ENCODE measurements at regions not wholly inside any gene's neighbourhood (a gene's known extent, or its start where the extent isn't known, plus 50 kb on each side); places are given as distances from the start of the nearest gene placed in this dataset.
"Not testable (repeated sequence)": the region's sequence is repeated elsewhere in the genome, so short reads cannot be mapped to it uniquely, and the experiment has no call there.

DNA sequence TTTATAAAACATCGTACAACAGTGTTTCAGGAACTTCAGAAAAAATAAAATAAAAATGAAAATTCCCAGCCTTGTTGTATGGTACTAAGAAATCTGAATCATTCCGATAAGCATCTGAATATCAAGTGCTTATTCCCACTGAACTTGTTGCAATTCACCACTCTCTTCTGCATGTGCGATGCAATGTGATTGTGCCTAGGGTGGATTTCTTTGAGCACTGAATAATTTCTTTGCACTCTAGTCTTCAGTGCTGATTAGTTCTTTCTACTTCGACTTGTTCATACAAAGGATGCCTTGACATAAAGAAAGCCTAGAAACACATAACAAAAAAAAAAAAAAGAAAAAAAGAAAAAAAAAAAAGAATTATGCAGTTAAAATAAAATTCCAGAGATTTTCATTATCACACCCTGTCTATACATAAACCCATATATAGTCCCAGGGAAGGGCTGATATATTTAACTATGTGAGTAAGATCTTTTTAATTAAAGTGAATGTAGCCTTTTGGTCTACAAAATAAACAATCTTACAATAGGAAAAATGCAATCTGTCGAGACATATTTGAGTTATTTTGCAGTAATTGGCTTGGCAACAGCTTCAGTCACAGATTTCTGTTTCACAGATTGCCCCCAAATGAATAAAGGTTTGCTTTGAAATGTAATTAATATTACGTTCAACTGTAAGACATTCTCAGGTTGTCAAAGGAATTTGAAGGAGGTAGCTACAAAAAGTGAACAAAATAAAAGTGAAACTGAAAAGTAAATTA, 1118.9 kb upstream of the CELF2 start:
- DNase-seq: no peak

DNA sequence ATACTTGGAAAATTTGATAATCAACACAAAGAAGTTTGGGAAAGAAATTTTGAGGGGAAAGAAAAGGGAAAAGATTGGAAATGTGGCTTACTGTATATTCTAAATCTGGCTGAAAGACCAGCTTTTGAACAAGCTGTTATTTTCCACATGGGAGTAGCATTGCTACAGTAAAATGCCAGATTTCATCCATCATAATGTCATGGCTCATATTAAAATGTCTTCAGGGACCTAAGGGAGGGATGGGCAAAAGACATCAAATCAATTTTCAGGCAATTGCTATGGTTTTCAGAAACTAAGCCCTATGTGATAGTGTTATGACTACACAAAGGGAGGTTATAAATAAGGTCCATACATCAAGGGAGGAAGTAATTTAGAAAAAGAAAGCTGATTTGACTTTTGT, 1116.9 kb upstream of the CELF2 start:
- DNase-seq: no peak

DNA sequence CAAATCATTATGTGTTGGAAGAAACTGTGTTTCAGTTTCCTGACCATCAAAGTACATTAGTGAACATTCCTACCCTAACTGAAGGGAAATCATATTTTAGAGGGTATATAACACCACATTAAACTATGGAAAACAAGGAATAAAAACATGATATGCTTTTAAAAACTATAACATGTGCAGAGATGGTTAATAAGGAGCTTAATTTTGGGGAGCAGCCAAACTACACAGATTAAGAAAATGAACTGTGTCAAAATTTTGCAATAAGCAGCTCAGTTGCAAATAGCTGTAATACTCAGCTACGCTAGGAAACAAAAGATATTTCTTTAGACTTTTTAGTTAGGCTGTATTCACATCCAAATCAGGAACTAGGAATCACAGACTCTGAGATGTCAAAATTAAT, 1115.7 kb upstream of the CELF2 start:
- no peak for DNase-seq

DNA sequence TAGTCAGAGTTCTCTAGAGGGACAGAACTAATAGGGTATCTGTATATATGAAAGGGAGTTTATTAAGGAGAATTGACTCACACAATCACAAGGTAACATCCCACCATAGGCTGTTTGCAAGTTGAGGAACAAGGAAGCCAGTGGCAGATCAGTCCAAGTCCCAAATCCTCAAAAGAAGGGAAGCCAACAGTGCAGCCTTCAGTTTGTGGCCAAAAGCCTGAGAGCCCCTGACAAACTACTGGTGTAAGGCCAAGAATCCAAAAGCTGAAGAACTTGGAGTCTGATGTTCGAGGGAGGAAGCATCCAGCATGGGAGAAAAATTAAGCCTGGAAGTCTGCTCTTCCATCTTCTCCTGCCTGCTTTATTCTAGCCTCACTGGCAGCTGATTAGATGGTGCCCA, 1107.2 kb upstream of the CELF2 start:
- DNase-seq: no peak

DNA sequence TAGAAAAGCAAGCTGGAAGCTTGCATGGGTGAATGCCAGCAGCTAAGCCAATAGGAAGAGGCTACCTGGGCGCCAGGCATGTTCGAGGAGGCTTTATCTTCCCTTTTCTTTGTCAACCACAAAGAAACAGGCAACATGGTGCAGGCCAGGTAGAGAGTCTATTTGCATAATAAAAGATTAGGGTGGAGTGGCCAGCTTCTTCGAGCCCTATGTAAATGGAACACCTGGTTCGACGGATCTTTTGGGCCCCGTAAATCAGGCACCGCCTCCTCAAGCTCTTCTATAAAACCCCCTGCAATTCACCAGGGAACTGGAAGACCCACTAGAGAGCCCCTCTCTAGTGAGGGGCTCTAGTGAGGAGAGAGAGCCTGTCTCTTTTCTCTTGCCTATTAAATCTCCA, 1106.2 kb upstream of the CELF2 start:
- DNase-seq: no peak

DNA sequence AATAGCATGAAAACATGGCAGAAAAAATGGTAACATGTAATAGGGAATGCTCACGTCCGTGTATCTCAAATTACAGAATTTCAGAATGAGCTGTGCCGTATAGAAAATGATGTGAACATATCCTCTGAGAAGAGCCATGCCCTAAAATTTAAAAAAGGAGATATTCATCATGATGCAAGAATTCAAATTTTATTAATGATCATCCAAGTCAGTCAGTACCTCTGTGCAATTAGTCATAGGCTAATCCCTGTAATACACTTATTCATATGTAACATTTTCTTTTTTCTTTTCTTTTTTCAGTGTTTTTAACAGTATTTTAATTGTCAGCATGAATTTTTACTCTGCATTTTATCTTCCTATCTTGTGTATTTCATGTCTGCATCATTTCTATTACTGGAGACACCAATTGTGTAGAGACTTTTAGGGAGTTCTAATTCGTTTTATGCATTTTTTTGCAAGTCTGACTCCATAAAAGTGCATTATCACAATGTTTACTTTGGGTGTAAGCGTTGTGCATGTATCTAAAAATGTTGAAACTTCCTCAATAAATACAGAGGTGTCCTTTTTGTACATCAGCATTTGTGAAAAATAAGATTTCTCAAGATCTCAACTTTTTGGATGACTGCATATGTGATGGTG, 1103.7 kb upstream of the CELF2 start:
- DNase-seq: no peak

DNA sequence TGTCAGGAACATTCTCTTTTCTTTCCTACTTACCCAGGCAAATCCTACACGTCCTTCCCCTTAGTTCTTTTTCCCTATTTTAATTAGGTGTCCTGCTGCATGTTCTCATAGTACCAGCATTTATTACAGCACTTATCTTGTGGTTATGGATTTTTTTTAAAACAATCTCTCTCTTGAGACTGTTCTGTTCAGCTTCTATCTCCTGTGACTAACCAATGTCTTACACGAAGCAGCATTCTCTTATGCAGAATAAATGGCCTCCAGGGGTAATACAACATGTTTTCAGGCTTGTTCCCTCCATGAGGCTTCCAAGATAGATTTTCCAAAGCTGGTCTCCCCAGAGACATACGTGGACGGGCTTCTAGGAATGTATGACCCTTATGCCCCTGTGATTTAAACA, 1096.1 kb upstream of the CELF2 start:
- DNase-seq: no peak

DNA sequence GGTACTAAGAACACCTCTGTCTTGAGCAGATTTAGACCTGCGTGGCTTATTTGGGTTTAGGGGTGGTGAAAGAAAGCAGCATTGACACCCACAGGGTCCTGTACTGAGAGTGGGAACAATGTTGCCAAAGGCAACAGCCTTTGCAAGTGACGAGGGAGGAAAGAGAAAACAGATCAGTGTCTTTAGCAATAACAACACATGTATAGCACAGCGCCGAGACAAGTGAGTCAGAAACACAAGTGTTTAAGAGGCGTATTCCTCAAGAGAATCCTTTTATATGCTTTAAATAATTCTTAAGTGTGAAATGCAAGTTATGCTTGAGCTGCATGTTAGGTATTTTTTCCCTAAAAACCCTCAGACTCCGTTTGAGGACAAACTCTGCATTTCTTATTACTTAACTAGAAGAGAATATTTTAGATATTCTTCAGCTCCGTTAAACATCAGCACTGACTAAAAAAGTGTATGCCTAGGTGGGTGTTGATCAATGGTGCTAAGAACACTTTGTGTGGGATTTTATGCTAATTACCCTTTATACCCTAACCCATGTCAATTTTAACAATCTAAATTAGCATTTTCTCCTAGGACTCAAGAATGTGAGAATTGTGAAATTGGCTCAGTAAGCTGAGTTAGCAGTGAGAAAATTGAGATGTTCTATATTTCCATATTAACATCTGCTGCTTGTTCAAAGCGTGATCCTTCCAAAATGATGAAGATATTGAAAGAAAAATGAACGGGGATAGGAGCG, 1095.4 kb upstream of the CELF2 start:
- DNase-seq: no peak

DNA sequence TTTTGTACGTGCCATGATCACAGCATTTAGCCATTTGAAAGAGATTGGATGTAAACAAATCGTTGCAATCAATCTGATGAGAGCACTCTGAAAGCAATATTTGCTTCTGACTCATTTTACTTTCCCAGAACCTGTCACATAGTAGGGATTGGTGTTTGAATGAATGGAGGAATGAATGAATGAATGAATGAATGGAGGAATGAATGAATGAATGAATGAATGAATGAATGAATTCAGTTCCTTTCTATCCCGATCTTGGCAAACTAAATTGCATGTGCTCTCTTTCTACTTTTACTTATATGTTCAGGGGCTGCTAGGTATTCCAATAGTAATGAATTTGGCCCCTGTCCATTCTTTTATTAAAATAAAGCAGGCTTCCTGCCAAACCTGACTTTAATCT, 1091.7 kb upstream of the CELF2 start:
- no peak for DNase-seq

DNA sequence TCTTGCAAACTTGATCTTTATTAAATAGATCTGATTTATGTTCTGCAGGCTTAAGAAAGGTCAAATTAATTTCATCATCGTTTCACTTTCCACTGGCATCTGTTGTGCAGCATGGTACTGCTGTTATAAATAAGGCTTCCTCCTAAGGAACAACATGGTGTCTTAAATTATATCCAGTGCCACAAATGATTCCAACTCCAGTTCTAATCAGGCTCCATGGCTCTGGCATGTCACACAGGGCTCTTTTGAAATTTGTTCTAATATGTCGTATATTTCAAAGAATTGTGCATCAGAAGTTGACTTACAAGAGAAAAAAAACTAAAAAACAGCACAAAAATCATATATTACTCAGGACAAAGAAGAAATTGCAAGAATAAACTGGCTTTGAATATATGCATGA, 1090.8 kb upstream of the CELF2 start:
- no peak for DNase-seq

DNA sequence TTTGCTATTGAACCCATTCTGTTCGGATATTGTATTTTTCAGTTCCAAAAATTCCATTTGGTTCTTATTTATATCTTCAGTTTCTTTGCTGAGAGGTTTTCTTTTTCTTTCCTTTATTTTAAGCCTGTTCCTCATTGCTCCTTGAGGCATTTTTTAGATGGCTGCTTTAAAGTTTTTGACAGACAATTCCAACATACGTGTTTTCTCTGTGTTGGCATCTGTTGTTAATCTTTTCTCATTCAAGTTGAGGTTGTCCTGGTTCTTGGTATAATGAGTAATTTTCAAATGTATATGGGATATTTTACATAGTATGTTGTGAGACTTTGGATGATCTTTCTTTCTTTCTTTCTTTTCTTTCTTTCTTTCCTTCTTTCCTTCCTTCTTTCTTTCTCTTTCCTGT, 1078.0 kb upstream of the CELF2 start:
- no peak for DNase-seq

DNA sequence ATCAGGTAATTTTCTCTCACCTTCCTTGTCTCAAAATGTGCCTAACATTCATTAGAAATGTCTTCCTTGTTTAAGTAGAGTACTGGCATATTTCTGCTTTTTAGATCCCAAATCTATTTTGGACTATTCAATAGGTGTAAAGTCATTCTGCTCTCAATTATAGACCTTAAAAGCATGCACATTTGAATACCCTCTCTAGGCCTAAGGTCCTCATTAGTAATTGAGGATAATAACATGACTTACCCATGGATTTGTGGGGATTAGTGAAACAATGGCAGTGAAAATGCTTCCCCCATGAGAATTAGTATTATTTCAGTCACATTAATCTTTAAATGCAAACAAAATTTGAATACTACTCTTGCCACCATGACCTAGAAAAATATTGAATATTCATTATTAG, 1073.0 kb upstream of the CELF2 start:
- DNase-seq: no peak

DNA sequence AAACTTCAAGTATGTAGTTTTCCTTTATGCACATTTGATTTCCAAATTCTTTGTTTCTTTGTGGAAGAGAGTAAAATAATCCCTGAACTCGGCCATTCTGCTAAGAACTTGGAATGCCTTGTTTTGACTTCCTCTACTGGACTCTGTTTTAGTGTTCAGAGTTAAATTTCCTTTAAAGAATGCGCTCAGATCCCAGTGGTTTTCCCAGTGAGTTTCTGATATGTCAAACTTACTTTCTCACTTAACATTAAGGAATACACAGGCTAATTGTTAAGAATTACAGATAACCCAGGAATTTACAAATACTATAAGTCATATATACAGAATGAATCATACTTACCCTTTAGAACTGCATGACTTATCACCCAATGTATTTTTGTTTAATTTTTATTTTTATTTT, 1067.6 kb upstream of the CELF2 start:
- DNase-seq: no peak

DNA sequence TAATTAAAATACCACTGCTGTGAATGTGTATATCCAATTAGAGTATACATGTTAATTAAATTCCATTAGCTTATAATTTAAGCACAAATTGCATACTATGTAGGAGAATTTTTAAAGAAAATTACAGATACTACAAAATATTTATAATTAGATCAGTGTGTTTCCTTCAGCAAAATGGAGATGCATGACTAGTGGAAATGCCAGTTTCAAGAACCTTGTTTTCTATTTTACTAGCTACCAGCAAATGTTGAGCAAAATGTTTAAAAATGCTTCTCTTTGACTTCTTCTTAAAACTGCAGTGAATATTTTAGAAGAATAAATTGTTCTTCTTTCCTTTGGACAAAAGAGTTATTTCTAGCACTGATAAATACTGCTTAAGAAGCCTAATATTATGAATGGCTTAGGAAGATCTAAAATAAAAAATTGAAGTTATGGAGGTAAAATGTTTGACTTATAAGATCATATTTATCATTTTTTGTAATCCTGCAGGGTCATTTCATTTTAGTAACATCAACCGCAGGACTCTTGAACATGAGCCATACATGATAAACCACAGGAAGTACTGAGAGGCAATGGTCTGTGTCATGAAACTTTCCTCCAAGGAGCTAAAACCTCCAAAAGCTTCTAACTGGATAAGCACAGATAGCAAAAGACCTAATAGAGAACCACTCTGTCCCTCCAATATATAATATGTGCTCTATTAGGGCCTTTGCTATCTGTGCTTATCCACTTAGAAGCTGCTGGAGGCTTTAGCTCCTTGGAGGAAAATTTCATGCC, 1066.0 kb upstream of the CELF2 start:
- DNase-seq: no peak

DNA sequence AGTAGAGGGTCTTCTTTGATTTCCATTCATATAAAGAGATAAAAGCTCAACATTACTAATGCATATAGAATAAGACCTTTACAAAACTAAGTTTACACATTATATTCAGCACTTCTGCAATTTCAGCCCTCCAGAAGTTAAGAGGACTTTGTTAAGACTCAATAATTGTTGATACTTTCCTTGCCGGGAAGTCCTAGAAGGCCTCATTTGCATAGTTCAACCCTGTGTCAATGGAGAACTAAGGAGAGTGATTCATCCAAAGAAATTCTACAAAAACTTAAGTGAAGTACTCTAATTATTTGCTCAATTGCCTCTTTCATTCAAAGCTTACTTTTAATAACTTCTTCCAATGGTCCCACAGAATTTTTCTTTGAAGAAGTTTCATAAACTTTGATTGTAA, 1060.3 kb upstream of the CELF2 start:
- DNase-seq: no peak

DNA sequence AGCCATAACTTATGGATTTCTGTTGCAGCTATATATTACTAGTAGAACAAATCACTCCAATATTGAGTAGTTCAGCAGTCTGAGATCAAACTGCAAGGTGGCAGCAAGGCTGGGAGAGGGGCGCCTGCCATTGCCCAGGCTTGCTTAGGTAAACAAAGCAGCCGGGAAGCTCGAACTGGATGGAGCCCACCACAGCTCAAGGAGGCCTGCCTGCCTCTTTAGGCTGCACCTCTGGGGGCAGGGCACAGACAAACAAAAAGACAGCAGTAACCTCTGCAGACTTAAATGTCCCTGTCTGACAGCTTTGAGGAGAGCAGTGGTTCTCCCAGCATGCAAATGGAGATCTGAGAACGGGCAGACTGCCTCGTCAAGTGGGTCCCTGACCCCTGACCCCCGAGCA, 1059.8 kb upstream of the CELF2 start:
- not testable (repeated sequence) for DNase-seq

DNA sequence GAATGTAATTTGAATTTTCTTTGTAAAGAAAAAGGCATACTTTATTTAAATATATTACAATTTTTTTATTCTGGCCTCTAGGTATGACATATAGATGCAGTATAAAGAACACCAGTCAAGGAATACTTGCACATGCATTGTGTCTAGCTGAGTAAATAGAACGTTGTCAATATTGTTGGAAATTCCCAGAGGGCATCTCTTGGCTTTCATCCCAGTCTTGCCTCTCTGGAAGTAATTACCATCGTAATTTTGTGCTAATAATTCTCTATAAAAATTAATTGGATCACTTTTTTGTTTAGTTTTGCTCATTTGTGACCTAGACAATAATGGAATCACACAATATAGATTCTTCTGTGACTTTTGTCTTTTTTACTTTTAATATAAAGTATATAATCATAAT, 1052.3 kb upstream of the CELF2 start:
- DNase-seq: no peak

DNA sequence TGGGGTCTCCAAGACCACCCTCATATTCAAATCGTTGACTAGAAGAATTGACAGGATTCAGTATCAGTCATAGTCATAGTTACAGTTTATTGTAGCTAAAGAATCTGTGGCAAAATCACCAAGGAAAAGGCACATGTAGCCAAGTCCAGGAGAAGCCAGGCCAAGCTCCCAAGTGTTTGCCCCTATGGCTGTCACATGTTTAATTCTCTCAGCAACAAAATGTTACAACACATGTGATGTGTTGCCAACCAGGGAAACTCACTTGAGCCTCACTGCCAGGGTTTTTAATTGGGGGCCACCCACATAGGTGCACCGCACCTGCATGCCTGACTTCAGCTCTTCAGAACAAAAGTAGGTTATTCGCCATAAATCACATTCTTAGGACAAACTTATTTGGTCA, 1030.9 kb upstream of the CELF2 start:
- no peak for DNase-seq

DNA sequence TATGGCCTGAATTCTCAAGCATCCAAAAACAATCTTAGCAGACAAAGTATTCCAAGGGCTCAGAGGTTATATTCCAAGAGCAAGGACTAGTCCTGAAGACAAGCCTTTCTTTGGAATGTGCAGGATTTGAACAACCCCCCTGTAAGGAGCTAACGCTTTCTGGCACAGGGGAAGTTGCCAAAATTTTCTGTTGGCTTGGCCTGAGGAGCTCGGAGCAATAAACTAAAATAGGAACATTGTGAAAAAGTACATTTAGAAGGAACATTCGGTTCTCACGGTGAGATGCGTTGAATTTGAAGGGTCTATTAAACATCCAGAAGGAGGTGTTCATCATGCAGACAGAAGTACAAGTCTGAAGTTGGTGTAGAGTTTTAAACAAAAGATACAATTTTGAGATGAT, 1030.5 kb upstream of the CELF2 start:
- DNase-seq: no peak

DNA sequence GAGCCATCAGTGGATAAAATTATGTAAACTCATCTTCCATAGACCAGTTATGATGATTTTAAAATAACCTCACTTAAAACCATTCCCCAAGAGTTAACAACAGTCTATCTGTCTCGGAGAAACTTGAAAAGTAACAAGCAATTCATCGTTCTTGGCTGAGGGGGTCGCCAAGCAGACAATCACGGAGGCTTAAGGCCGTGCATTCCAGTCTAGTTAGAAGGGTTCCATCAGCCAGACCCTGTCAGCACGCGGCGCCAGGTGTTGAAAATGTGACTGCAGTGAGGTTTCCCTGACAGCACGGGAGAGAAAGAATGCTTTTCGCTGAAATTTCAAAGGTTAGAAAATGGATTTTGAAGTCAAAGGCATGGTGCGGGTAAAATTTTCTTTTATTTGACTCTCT, 1025.0 kb upstream of the CELF2 start:
- DNase-seq: no peak

DNA sequence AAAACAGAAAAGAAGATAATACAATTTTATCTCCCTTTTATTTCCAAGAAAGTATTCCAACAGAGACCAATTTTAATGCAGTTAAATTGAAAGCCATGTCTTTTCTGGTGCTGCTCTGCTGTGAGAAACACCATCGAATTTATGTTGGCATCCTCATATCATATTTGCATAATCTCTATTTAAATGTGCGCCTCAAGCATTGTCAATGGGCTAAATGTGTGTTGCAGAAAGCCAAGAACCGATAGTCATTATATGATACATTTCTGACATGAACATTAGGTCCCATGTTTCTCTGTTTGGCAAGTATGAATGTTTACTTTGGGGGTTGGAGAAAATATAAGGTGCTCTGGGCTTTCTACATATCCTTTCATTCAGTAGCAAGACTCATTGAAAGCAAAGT, 1023.5 kb upstream of the CELF2 start:
- DNase-seq: no peak

DNA sequence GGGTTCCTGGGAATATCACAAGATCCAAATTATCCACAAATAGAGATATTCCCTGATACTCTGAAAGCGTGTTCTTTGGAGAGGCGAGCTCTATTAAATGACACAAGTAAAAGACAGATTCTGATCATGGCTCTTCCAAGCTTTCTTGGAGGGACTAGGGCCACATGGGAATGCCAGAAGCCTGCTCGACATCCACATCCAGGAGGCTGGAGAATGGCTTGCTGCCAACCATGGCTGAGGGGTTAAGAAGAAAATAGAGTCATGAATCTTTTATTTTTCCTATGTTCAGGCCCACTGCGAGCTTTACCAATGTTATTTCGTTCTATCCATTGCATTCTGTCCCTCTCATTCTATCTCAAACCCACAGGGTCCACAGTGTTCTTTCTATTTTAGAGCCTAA, 1018.0 kb upstream of the CELF2 start:
- DNase-seq: no peak

DNA sequence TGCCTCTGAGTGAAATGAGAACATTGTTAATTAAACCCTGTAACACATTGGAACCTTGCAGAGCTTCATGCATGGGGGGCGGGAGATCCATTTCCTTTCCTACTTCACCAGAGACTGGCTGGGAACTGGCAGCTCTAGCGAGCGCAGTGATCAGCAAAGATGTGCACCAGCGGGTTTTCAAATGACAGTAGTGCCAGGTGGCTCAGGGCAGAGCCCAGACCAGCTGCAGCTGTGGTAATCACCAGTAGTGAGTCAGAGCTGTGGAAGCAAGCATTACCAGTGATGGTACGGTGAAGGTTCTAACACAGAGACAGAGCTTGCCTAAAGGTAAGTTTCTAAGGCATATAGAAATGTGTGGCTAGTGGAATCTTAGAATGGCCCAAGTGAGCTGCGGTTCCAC, 1009.7 kb upstream of the CELF2 start:
- no peak for DNase-seq

DNA sequence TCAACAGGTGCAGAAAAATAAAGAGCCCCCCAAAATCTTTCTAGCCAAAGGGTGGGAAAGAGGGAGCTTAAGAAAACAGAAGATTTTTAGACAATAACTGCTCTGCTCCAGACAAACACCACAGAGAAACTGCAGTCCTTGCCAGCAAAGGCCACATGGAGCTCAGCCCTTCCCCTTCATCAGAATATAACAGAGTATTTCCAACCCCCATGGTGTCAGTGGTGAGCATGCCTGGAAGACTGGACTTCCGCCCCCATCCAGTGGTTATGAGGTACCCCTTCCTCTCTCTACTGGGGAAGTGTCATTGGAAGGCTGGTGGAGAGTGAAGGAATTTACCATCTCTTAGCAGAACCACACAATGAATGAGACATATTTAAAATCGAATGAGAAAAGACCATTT, 1007.3 kb upstream of the CELF2 start:
- DNase-seq: no peak
